Pancreas (tissue), 10 donors: ENCODE measurements at regions not wholly inside any gene's neighbourhood (a gene's known extent, or its start where the extent isn't known, plus 50 kb on each side); places are given as distances from the start of the nearest gene placed in this dataset.
A peak's percentile ranks its signal among the peaks of the same experiment; 100 is the strongest.

Experiments used
- ATAC-seq, 4 donors: fragments of 200-7000 bp; cut with Tn5 transposase; one replicate each; pipeline versions ENCODE4 v1.8.0 to v1.9.1; 2020; ENCODE audit warnings: mild to moderate bottlenecking in 4 of 4, moderate library complexity in 4 of 4
- DNase-seq, 6 donors: peaks; one replicate each; pipeline ENCODE4 v3.0.0-alpha.2; 2020
- FAIRE-seq: peaks from 2 replicates; lab custom pipeline; 2012; peaks lifted over from hg19 to GRCh38; lab: Jason Lieb, UNC
- H3K27ac ChIP-seq, 4 donors: fragments of 200-600 bp; sonication (generic); 1 replicate in 3 of 4; 2 replicates in 1 of 4; pipeline versions ENCODE4 v1.5.0 to v1.8.0; 2020
- H3K27me3 ChIP-seq, 4 donors: fragments of 200-600 bp; one replicate each; pipeline ENCODE4 v1.8.0; 2021
- H3K36me3 ChIP-seq, 3 donors: fragments of 200-600 bp; sonication (generic) in 1 of 3; one replicate each; pipeline versions ENCODE4 v1.5.0 to v1.8.0; 2020 to 2021
- H3K4me1 ChIP-seq, 3 donors: fragments of 200-600 bp; one replicate each; pipeline ENCODE4 v1.8.0; 2021
- H3K4me3 ChIP-seq, 4 donors: fragments of 200-600 bp; sonication (generic) in 2 of 4; one replicate each; pipeline versions ENCODE4 v1.5.0 to v1.8.0; 2020 to 2021
- H3K9me3 ChIP-seq, 4 donors: fragments of 200-600 bp; one replicate each; pipeline ENCODE4 v1.8.0; 2021
- WGBS, 2 donors: extraction: QIAGEN DNeasy Blood & Tissue Kit; methylation state at CpG; one replicate each; pipeline ENCODE4 v1.1.7; 2013; 5-methylcytosine and 5-hydroxymethylcytosine counted together
- intact Hi-C, 3 donors: fragments of 100-400 bp; cut with DNase I; formaldehyde crosslinking; loops; one replicate each; pipeline versions ENCODE4 v1.11.1 to v1.14.2; 2022
- TF ChIP-seq, protein P1 (sequence below), 4 donors: fragments of 200-600 bp; sonication (generic) in 3 of 4; IDR thresholded peaks; one replicate each; pipeline versions ENCODE4 v1.5.0 to v1.8.0; 2021; ENCODE audit warnings: antibody characterized with exemption in 4 of 4
- donor health status: healthy with polysubstance abuse.
- donor health status: DM: no; HTN: no; CAD: no; lungs with moderate emphysema.
- donor health status: DM: no; HTN: no; CAD: no.
- donor health status: control.
- donor health status: control.
- donor health status: Bipolar disorder and iron deficiency.
- donor health status: DM: yes; HTN: yes; CAD: no.
- donor health status: DM: no; HTN: no; CAD: no.
- donor health status: DM: no; HTN: no; CAD: no.
- donor health status: DM: yes; HTN: yes; CAD: no.

DNA sequence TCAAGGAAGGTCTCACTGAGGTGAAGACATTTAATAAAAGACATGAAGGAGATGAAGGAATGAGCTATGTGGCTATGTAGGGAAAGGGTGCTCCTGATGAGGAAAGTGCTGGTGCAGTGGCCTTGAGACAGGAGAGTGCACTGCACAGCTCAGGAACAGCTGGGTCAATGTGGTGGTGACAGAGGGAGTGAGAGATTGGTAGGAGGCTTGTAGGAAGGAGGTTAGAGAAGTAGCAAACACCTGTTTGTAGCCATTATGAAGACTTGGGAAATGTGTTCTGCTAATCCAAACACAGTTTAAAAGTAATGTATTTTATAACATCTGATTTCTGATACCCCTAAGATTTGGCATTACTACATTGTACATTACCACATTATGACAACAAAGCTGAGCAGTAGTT lies 115.1 kb upstream of the MTAP start:
- no peaks in the 10 kb centered on the region for H3K4me1 ChIP-seq
- TF ChIP-seq, protein P1, sequence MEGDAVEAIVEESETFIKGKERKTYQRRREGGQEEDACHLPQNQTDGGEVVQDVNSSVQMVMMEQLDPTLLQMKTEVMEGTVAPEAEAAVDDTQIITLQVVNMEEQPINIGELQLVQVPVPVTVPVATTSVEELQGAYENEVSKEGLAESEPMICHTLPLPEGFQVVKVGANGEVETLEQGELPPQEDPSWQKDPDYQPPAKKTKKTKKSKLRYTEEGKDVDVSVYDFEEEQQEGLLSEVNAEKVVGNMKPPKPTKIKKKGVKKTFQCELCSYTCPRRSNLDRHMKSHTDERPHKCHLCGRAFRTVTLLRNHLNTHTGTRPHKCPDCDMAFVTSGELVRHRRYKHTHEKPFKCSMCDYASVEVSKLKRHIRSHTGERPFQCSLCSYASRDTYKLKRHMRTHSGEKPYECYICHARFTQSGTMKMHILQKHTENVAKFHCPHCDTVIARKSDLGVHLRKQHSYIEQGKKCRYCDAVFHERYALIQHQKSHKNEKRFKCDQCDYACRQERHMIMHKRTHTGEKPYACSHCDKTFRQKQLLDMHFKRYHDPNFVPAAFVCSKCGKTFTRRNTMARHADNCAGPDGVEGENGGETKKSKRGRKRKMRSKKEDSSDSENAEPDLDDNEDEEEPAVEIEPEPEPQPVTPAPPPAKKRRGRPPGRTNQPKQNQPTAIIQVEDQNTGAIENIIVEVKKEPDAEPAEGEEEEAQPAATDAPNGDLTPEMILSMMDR (IDR thresholded peaks at IDR 0.05) = no peak
- intact Hi-C loops = no loop called here
- H3K27ac ChIP-seq = no peak overlapping the region
- FAIRE-seq = no peak
- no peaks in the 10 kb centered on the region for H3K27me3 ChIP-seq
- no peaks in the 10 kb centered on the region for H3K36me3 ChIP-seq
- no peak for ATAC-seq
- DNase-seq = no peak
- no peak overlapping the region for H3K4me3 ChIP-seq
- no peaks in the 10 kb centered on the region for H3K9me3 ChIP-seq

DNA sequence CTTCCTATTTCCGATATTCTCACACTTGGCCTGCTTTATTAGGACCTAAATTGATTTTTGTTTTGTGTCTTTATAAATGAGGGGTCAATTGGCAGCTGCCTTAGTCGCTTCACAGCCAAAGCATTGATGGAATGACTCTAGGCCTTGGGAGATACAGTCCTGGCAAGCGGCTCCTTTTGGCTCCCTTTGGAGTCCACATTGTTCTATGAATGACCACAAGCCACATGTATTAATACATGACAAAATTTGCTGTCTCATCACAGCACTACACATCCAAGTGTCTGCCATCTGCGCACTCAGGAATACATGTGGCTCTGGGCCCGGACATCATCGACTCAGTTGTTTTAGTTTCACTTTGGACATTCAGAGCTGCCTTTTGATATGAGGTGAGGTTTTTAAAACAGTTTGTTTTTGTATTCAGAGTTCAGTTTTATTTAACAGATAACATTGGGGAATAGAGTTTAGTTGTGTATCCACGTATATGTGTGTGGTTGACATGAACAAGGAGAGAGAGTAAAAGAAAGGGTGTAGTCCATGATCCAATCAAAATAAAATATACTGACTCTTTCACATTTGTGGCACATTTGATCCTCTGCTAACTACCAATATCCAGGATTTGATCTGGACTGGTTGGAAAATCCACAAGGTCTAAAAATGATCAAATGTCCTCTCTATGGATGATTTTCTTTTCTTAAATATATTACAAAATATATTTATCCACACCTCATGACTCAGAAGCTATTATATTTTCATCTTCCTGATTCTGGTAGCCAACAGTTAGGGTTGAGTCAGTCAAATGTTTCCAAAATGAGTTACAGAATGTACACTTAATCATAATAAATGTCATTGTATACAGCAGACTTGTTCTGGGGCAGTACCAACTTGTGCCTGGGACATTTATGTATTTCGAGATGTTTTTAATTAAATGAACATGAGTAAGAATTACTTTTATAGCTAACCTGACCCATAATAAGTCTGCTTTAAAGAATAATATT lies 114.0 kb upstream of the MTAP start:
- Histone ChIP-seq H3K4me3 (no peak overlapping the region), H3K27me3 (no peaks in the 10 kb centered on the region), H3K36me3 (no peaks in the 10 kb centered on the region), H3K27ac (no peak overlapping the region), H3K9me3 (no peaks in the 10 kb centered on the region), H3K4me1 (no peaks in the 10 kb centered on the region)
- no peak for DNase-seq
- FAIRE-seq = no peak
- intact Hi-C loops = no loop called here
- ATAC-seq = peak in 2 of 4 donors; percentile 46 to 62
- WGBS, 2 donors = 68 to 81% methylated on average over 8 of the region's 8 CpGs
- TF ChIP-seq, protein P1 (IDR thresholded peaks at IDR 0.05) = no peak

DNA sequence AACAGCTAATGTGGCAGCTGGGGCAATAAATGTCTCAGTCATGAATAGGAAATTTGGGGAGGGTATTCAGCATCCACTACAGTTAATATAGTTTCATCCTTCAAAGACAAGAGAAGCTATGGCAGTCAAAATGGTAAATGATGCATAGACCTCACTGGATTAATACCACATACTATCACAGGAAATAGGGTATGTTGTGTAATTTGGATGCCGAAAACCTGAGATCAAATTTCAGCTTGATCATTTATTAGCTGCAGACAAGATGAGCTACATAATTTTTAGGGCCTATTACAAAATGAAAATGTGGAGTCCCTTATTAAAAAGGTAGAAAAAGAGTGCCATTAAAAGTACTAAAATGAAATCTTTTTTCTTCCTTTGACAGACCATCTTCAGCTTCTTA lies 112.6 kb upstream of the MTAP start:
- 66 to 69% methylated on average over 1 of the region's 1 CpG for WGBS, 2 donors

DNA sequence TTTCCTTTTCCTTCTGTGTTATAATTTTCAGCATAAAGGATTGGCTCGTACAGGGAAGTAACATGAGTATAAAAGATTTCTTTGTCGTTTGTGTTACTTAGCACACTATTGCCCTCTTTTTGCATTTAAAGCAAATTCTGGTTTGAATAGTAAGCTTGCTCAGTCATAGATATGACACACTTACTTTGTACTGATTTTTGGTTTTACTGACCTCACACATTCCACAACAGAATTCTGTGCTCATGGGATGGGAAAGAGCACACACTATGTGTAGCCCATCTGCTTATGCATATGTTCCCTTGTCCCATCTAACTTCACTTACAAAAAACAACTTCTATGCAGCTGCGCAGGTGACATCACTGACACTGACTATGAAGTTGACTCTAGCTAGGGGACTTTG lies 111.9 kb upstream of the MTAP start:
- intact Hi-C loops = no loop called here
- no peak overlapping the region for H3K27ac ChIP-seq
- no peaks in the 10 kb centered on the region for H3K4me1 ChIP-seq
- DNase-seq (no peak), FAIRE-seq (no peak), ATAC-seq (no peak)
- TF ChIP-seq, protein P1 (IDR thresholded peaks at IDR 0.05) = no peak
- WGBS, 2 donors = 43 to 67% methylated on average over 3 of the region's 3 CpGs
- H3K36me3 ChIP-seq = no peaks in the 10 kb centered on the region
- H3K9me3 ChIP-seq = no peaks in the 10 kb centered on the region
- H3K27me3 ChIP-seq = no peaks in the 10 kb centered on the region
- H3K4me3 ChIP-seq = no peak overlapping the region

More for the DNA sequence above, 112.6 kb upstream of the MTAP start:
- TF ChIP-seq, protein P1 (IDR thresholded peaks at IDR 0.05) = no peak
- H3K9me3 ChIP-seq = no peaks in the 10 kb centered on the region
- DNase-seq (no peak), FAIRE-seq (no peak), ATAC-seq (no peak)
- no peak overlapping the region for H3K4me3 ChIP-seq
- no peak overlapping the region for H3K27ac ChIP-seq
- H3K4me1 ChIP-seq = no peaks in the 10 kb centered on the region
- H3K36me3 ChIP-seq = no peaks in the 10 kb centered on the region
- intact Hi-C loops = no loop called here
- H3K27me3 ChIP-seq = no peaks in the 10 kb centered on the region

DNA sequence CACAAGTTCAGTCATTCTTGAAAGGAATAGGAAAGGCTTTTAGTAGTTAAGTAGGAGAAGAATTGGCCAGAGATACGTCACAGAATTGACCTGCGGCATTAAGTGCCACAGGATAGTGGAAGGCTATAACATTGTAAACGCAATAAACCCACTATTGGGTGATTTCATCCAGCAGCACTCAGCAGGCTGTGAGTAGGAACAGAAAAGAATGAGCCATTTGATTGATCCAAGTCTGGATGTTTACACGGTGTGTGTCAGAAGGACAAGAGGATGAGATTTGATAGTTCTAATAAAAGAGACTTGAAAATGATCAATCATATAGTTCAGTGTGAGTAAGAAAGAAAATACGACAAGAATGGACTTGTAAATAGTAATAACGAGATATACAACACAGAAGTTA lies 110.0 kb upstream of the MTAP start:
- no peak for DNase-seq
- no peaks in the 10 kb centered on the region for H3K27me3 ChIP-seq
- H3K4me3 ChIP-seq = no peak overlapping the region
- no peak for ATAC-seq
- no peaks in the 10 kb centered on the region for H3K9me3 ChIP-seq
- intact Hi-C loops = no loop called here
- H3K27ac ChIP-seq = no peak overlapping the region
- H3K36me3 ChIP-seq = no peaks in the 10 kb centered on the region
- no peak for FAIRE-seq
- TF ChIP-seq, protein P1 (IDR thresholded peaks at IDR 0.05) = no peak
- no peaks in the 10 kb centered on the region for H3K4me1 ChIP-seq
- 40 to 43% methylated on average over 6 of the region's 6 CpGs for WGBS, 2 donors
